Keratinocyte (primary cell): ENCODE measurements at regions not wholly inside any gene's neighbourhood (a gene's known extent, or its start where the extent isn't known, plus 50 kb on each side); places are given as distances from the start of the nearest gene placed in this dataset.
A peak's percentile ranks its signal among the peaks of the same experiment; 100 is the strongest.

Experiments used
- DNase-seq: peaks from one replicate; pipeline ENCODE4 v3.0.0-alpha.2; 2011; ENCODE audit warnings: low read depth, missing footprints, low spot score
- FAIRE-seq: peaks from 2 replicates; lab custom pipeline; 2011; peaks lifted over from hg19 to GRCh38; lab: Jason Lieb, UNC
- H2AFZ ChIP-seq: 2 replicates; pipeline ENCODE4 v1.6.0; 2012; ENCODE audit warnings: low read length, control low read depth, inconsistent platforms; ENCODE audit not compliant: control insufficient read depth
- H3K27ac ChIP-seq: 2 replicates; pipeline ENCODE4 v1.5.1; 2011; ENCODE audit warnings: low read length; ENCODE audit not compliant: control insufficient read depth, insufficient read depth
- H3K27me3 ChIP-seq: 3 replicates; pipeline ENCODE4 v1.6.0; 2011; ENCODE audit warnings: low read length; ENCODE audit not compliant: control insufficient read depth, insufficient read depth; ENCODE audit errors: extremely low read depth
- H3K36me3 ChIP-seq, 2 experiments: 2 replicates in 1 of 2; 3 replicates in 1 of 2; pipeline ENCODE4 v1.5.1; 2011; ENCODE audit warnings: low read length in 2 of 2, mild to moderate bottlenecking in 1 of 2; ENCODE audit not compliant: control insufficient read depth in 2 of 2, insufficient read depth in 2 of 2; ENCODE audit errors: extremely low read depth in 1 of 2
- H3K4me1 ChIP-seq: 3 replicates; pipeline ENCODE4 v1.5.1; 2011; ENCODE audit warnings: low read length; ENCODE audit not compliant: control insufficient read depth, insufficient read depth; ENCODE audit errors: extremely low read depth
- H3K4me2 ChIP-seq: 3 replicates; pipeline ENCODE4 v1.6.0; 2011; ENCODE audit warnings: low read depth, low read length; ENCODE audit not compliant: control insufficient read depth, insufficient read depth; ENCODE audit errors: extremely low read depth
- H3K4me3 ChIP-seq, 3 experiments: fragments of 200-600 bp in 1 of 3; sonication (generic) in 1 of 3; 2 replicates in 2 of 3; 3 replicates in 1 of 3; pipeline ENCODE4 v1.5.1; 2011 to 2016; ENCODE audit warnings: low read length in 3 of 3, mild to moderate bottlenecking in 3 of 3, control low read depth in 2 of 3, inconsistent platforms in 1 of 3, low read depth in 1 of 3, mixed read lengths in 1 of 3, mixed run types in 1 of 3, moderate library complexity in 1 of 3; ENCODE audit not compliant: control insufficient read depth in 2 of 3, insufficient read depth in 2 of 3; ENCODE audit errors: extremely low read depth in 1 of 3
- H3K79me2 ChIP-seq: 2 replicates; pipeline ENCODE4 v1.6.0; 2012; ENCODE audit warnings: low read length; ENCODE audit not compliant: control insufficient read depth, insufficient read depth
- H3K9ac ChIP-seq: 3 replicates; pipeline ENCODE4 v1.6.0; 2011; ENCODE audit warnings: low read length; ENCODE audit not compliant: control insufficient read depth, insufficient read depth; ENCODE audit errors: extremely low read depth
- H3K9me1 ChIP-seq: 3 replicates; pipeline ENCODE4 v1.6.0; 2011; ENCODE audit warnings: low read length; ENCODE audit not compliant: control insufficient read depth, insufficient read depth; ENCODE audit errors: extremely low read depth
- H3K9me3 ChIP-seq: 2 replicates; pipeline ENCODE4 v1.5.1; 2012; ENCODE audit warnings: low read depth, low read length; ENCODE audit not compliant: control insufficient read depth
- H4K20me1 ChIP-seq: 3 replicates; pipeline ENCODE4 v1.6.0; 2011; ENCODE audit warnings: low read length; ENCODE audit not compliant: control insufficient read depth, insufficient read depth; ENCODE audit errors: extremely low read depth
- CTCF ChIP-seq, 3 experiments: IDR thresholded peaks in 1 of 3; conservative IDR thresholded peaks in 1 of 3; optimal IDR thresholded peaks in 1 of 3; 2 replicates in 2 of 3; 3 replicates in 1 of 3; pipeline versions ENCODE3 to v1.5.1; 2011; ENCODE audit warnings: low read length in 3 of 3, mild to moderate bottlenecking in 3 of 3, moderate library complexity in 2 of 3, control low read depth in 1 of 3, inconsistent platforms in 1 of 3; ENCODE audit not compliant: insufficient read depth in 2 of 3; ENCODE audit errors: extremely low read depth in 1 of 3
- EZH2 ChIP-seq: IDR thresholded peaks from one replicate; pipeline ENCODE4 v1.6.1; 2012; ENCODE audit warnings: inconsistent platforms, mild to moderate bottlenecking, low read length, moderate library complexity
- dilution Hi-C: fragments of 300-500 bp; cut with MboI; formaldehyde crosslinking; loops from one replicate; pipeline ENCODE4 v1.7.0; 2020; ENCODE audit warnings: low sequenced_read_pairs; ENCODE audit not compliant: extremely low pct_ligation_motif_present

DNA sequence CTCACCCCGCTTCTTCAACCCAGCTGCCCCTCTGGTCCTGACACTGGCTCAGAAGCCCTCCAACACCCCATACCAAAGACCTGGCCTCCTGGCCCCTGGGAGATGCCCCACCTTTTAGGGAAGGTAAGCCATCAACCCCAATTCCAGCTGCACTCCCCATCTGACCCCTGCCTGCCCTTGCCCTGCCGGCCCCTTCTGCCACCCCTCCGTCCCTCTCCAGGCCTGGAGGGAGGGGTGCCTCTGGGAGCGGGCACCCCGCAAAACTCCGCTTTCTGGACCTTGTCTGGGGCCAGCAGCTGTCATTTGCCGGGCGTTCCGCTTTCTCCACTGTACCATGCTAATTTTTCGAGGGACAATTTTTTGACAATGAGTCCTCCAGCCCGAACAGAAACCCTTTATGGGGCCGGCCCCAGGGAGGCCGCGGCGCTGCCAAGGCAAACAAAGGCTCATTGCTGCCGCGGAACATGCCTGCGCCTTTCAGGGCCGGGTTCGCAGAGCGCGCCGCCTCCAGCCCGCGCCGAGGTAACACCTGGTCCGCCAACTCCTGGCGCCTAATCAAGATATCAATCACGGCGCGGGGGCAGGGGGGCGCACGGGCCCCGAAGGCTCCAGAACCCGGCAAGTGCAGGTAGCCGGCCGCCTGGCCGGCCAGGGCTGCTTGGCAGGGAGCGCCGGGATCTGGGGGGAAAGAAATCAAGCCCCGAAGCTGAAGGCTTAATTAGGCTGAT lies 96.0 kb downstream of the INHBB start:
- DNase-seq (no peak), FAIRE-seq (no peak)
- H3K27ac ChIP-seq: peak overlapping the region; percentile 68
- H3K9me1 ChIP-seq: no peaks in the 10 kb centered on the region
- no peaks in the 10 kb centered on the region for H3K27me3 ChIP-seq
- H3K4me1 ChIP-seq: peaks cover 15% of the 10 kb centered on the region
- no peaks in the 10 kb centered on the region for H3K36me3 ChIP-seq
- peak overlapping the region; percentile 93 for H3K4me2 ChIP-seq
- no peaks in the 10 kb centered on the region for H4K20me1 ChIP-seq
- TF ChIP-seq EZH2 (no peak), CTCF (optimal IDR thresholded peaks at IDR 0.05 in 1 of 3, IDR thresholded peaks at IDR 0.05 in 1 of 3, conservative IDR thresholded peaks at IDR 0.05 in 1 of 3; ENCODE audit: extremely low read depth in 1 of 3, insufficient read depth in 2 of 3, low read length in 3 of 3) (peak in 1 of 3 experiments; percentile 32)
- H3K9me3 ChIP-seq: no peaks in the 10 kb centered on the region
- H3K9ac ChIP-seq: peak overlapping the region; percentile 61
- H3K4me3 ChIP-seq: peak overlapping the region; percentile 18 to 66 (median 43)
- peak overlapping the region; percentile 92 for H2AFZ ChIP-seq
- no peaks in the 10 kb centered on the region for H3K79me2 ChIP-seq
- dilution Hi-C loops: no loop called here

DNA sequence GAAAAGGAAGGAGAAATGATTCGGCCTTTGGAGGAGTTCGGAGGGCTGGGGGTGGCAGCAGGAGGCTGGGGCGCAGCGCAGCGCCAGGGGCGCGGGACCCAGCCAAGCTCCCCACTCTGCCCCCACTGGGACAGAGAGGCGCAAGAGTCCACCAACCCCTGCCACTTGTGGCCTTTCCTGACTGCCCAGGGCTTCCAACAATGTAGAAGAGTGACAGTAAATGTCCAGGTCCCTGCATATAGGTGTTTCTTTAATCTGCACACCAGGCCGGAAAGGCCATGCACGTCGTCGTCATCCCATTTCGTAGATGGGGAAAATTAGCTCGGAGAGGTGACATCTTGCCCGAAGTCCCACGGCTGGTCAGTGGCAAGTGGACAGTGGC lies 96.6 kb downstream of the INHBB start:
- Histone ChIP-seq H2AFZ (peak overlapping the region; percentile 92), H3K9me1 (no peaks in the 10 kb centered on the region), H3K79me2 (no peaks in the 10 kb centered on the region), H3K27me3 (no peaks in the 10 kb centered on the region), H3K27ac (peak overlapping the region; percentile 68), H3K4me1 (peaks cover 15% of the 10 kb centered on the region), H4K20me1 (no peaks in the 10 kb centered on the region), H3K4me2 (peak overlapping the region; percentile 93), H3K4me3 (peak overlapping the region; percentile 18 to 66 (median 43)), H3K36me3 (no peaks in the 10 kb centered on the region), H3K9me3 (no peaks in the 10 kb centered on the region), H3K9ac (peak overlapping the region; percentile 61)
- no peak for TF ChIP-seq EZH2
- no peak for TF ChIP-seq CTCF (optimal IDR thresholded peaks at IDR 0.05 in 1 of 3, IDR thresholded peaks at IDR 0.05 in 1 of 3, conservative IDR thresholded peaks at IDR 0.05 in 1 of 3; ENCODE audit: extremely low read depth in 1 of 3, insufficient read depth in 2 of 3, low read length in 3 of 3)
- FAIRE-seq (peak; percentile 73), DNase-seq (no peak)
- dilution Hi-C loops: no loop called here
